ENCODE measurements at regions not wholly inside any gene's neighbourhood (a gene's known extent, or its start where the extent isn't known, plus 50 kb on each side); places are given as distances from the start of the nearest gene placed in this dataset.
"Not testable (repeated sequence)": the region's sequence is repeated elsewhere in the genome, so short reads cannot be mapped to it uniquely, and the experiment has no call there.

DNA sequence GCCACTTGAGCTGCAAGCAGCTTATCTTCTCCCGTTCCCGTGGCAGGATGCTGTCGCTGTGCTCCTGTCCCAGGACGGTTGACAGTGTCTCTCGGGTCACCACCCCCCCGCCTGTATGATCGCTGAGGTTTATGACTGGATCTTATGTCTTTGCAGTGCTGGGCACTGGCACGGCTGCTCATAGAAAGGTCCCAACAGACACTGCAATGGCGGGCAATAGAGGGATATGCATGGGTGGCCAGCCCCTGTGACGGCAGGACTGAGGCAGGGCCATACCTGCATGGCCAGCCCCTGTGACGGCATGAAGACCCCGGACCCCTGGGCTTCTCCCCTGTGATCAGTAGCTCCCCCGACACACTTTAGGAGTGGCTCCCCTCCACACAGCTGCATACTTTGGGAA is 307.2 kb downstream of the TEX29 start:
- no peak for DNase-seq

DNA sequence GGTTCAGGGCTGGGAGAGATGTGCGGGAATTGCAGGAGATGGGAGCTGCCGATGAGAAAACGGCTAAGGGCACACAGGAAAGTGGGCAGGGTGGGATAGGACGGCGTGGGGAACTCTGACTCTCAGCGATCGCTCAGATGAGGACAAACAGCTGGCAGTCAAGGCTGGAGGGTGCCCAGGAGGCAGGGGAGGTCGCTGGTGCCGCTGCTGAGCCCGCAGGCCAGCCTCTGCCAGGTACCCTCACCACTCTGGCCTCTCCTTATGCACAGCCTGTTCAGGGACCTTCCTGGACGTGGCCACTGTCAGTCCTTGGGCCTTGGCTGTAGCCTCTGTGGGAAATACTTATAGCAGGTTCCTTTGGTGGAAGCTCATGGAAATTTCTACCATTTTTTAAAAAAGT is 308.6 kb downstream of the TEX29 start:
- DNase-seq: no peak

DNA sequence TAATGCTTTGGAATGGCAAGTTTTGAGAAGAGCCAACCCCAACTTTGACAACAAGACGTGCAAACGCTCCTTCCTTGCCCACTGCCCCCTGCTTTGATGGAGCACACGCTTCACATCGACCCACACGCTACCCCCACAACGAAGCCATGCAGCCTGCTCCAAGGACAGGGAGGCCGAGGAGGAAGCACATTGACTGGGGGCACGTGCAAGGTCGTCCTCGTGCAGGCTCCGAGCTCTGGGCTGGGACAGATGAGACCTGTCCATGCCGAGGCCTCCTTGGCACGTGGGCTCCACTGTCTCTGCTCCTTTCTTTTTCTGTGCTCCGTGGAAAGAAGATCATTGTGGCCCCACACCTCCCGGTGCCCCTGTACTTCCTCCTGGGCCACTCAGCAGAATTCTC is 309.0 kb downstream of the TEX29 start:
- DNase-seq: no peak

DNA sequence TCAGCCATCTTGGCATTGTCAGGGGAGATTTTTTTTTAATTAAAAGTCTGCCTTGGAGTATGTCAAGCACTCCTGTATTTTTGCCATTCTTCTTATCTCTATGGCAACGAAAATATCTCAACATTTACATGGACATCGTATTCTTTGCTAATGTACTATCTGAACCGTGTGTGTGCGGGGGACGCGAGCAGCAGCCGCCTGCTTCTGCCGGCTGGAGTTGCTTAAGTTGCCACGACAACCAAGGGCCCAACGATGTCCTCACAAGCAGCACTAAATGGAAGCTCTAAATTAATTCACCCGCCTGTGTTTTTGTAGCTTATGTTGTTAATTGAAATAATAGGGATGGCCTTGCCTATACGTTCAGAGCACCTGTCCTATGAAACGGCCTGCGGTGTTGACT is 309.5 kb downstream of the TEX29 start:
- DNase-seq: no peak

DNA sequence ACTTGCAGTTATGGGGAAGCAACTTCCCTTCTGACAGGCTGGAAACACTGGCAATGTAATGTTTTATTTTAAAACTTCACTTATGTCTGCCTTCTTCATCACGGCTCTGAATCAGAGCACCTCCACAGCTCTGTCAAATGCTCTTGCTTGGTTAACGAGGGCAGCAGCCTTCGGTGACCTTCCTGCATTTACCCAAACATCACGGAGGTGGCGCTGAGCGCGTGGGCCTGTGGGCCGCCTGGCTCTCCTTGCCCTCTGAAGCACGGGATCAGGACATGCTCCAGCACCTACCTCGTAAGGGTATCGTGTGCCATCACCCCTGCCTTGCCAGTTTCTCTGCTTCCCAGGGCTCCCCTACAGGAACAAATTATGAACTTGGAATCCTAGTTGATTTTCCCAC is 310.0 kb downstream of the TEX29 start:
- no peak for DNase-seq

DNA sequence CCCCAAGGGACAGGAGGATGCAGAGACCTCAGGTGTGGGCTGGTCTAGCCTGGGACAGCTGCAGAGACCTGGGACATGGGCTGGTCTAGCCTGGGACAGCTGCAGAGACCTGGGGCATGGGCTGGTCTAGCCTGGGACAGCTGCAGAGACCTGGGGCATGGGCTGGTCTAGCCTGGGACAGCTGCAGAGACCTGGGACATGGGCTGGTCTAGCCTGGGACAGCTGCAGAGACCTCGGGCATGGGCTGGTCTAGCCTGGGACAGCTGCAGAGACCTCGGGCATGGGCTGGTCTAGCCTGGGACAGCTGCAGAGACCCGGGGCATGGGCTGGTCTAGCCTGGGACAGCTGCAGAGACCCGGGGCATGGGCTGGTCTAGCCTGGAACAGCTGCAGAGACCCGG is 310.8 kb downstream of the TEX29 start:
- DNase-seq: not testable (repeated sequence)

DNA sequence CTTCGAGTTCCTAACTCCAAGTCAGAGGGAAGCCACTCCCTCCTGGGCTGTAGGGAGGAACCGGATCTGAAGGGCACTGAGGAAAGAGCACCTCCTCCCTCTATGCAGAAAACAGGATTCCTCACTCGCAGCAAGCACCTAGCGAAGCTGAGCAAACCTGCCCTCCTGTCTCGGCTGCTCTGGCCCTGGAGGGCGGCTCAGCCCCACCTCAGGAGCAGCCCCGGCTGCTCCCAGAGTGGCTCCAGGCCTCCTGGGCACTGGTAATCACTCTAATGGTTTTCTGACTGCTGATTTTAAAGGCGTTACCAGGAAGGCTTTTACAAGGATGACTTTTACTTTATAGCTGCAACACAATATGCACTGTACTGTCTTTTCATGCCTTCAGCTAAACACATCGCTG is 312.5 kb downstream of the TEX29 start:
- no peak for DNase-seq

DNA sequence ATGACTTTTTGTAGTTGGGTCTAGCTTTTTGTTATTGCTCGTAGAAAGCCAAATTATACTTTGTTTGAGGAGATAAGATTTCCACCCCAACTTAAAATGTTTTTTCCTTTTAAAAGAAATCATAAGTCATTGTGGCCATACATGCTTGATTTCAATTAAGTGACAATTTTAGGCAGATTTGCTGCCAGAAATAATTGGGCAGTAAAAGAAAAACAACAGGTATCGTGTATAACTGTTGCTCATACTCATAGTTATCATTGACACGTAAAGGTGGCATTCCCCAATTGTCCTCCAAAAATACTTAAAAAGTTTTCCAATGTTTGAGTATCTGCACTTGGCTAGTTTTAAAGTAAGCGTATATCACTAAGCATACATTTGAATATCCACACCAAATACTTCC is 313.0 kb downstream of the TEX29 start:
- no peak for DNase-seq

DNA sequence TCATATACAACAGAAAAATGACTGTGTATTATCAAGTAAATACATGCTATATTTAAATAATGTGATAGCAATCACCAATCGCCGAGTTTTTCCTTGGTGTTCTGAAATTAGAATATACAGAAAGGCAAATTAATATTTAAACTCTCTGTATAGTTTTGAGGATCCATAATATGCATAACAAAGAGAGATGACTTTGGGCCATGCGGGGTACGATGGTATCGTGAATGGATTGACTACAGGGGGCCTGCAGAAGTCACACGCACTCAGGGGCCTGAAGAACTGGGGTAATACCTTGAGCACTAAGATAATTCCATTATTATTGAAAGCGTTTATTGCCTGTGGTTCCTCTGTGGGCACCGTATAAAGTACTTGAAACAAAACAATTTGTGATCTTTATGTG is 314.0 kb downstream of the TEX29 start:
- no peak for DNase-seq

DNA sequence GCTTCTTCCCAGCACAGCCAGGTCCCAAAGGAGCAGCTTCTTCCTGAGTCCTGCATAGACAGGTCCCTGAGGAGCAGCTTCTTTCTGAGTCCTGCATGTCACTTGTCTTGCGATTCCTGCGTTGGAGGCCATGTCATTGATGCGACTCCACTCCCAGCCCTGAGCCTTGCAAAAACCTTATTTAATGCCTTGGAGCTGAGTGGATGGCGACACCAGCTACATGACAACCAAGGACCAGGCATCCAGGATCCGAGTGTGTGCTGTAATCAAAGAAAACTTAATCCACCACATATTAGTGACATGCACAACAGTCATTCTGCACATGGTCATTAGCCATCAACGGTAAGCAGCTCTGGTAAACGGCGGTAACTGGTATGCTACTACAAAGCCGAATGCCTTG is 315.8 kb downstream of the TEX29 start:
- DNase-seq: no peak

DNA sequence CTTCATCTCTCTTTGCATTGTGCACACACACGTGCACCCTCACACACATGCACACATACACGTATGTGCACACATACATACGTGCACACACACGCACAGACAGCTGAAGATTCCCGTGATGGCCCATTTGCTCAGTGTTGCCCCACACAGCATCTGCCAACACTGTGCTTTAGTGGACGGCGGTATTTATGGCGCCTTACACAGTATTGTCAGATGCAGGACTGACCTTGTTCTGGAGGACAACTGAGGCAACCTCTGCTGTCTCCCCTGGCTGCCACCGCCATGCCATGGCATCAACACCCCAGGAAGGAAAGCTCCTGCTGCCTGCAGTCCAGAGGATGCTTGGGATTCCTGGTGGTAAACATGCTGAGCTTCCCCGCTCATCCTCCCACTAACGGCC is 316.4 kb downstream of the TEX29 start:
- no peak for DNase-seq

DNA sequence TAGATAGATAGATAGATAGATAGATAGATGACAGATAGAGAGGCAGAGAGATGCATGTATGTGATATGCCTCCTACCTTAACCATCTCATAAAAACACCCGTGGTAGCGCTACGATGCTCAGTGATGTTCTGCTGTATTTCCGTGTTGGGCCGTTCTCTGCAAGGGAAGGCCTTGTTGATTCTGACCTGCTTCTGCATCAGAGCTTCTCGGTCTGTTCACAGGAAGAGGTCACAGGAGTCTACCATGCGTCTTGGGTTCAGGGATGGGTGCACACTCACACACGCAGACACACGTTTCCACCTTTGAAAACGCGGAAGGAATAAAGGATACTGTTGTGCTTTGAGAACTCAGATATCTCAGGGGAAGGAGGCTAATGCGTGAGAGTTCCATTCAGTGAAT is 316.9 kb downstream of the TEX29 start:
- no peak for DNase-seq

DNA sequence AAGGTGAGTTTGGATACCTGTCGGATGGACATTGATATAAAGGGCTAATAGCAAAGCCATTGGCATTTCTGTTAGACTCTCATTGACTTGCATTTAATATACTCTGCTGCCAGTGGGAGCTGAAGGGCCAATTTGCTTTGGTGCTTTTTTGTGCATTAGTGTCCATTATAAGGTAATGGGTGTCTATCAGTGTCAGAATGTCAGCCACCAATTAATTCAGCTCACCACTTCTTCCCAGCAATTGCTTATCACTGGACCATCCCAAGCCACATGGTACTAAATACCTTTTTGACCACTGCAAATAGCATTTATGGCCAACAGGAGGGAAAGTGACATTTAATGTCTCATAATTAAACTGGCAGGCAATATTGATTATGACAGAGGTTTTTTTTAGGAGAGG is 317.8 kb downstream of the TEX29 start:
- DNase-seq: no peak

DNA sequence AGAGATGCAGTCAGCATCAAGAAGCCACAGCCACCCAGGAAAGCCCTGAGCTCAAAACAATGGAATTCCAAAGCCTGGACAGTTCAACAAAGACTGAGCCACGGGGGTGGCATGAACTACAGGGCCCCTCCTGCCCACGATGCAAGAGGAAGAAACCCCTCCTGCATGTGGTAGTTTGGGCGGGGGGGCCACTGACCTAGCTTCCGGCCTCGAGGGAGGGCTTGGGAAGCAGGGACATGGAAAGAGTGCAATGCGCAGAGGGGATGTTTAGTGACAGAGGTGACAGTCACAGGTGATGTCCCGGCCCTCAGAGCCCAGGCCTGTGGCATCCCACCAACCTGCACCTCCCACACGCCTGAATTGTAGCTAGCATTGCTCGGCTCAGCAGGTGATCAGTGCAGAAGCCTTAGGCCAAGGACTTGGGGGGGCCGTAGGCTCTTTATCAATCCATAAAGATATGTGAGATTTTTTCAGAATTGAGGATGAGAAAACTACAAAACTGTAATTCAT is 318.8 kb downstream of the TEX29 start:
- no peak for DNase-seq

DNA sequence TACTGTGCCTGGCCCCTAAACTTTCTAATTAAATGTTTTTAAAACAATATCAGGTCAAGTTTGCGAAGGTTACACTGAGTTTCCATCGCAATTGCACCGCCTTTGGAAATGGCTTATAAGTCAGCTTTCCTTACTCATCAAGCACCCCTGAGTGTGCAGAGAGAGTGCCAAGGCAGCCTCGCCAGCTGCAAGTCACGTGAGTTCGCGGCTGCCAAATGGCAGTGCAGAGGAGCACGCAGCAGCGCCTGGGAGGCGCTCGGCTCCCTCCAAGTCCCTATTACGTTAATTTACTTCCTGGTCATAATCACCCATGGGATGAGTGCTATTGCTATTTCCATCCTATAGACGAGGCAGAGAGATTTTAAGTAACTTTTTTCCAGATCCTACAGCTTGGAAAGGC is 319.6 kb downstream of the TEX29 start:
- DNase-seq: no peak

DNA sequence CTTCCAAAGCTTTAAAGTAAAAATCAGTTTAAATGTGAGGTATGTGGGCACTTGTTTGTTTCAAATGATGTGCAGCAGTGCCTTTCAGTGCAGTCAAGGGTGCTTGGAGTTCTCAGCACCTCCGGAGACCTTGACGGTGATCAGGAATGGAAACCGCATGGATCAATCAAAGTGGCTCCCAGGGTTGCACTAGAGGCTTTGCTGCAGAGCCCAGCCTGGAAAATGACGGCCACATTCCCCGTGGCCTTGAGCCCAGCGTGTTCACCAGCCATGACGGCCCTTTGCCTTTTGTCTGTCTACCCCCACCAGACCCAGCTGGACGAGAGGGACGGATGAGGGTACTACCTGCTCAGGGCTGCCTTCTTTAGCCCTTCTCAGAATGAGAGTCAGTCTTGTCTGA is 320.0 kb downstream of the TEX29 start:
- DNase-seq: no peak

DNA sequence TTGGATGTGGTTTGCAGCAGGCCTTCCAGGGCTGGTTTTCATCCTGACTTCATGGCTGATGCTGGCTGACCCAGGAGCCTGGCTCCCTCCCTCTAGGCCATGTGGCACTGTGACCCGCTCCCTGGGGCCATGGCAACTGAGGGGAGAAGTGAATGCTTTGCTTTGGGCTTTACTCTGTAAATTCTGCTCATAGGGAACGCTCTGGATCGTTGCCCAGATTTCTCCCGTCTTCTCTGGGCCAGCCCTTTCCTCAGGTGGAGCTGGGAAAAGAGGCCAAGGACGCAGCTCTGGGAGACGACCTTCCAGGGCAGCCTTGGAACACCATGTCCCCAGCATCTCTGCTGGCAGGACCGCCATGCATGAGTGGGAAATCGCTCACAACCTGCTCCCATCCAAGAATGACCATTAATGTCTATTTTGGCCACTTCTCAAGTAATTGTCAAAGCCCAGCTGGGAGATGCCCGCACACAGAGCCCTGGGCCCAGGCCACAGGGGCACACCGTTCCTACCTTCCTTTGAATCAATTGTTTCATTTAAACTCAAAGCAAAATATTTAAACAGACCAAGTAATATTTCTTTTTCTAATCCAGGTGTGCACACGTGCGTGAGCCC is 321.8 kb downstream of the TEX29 start:
- DNase-seq: no peak

DNA sequence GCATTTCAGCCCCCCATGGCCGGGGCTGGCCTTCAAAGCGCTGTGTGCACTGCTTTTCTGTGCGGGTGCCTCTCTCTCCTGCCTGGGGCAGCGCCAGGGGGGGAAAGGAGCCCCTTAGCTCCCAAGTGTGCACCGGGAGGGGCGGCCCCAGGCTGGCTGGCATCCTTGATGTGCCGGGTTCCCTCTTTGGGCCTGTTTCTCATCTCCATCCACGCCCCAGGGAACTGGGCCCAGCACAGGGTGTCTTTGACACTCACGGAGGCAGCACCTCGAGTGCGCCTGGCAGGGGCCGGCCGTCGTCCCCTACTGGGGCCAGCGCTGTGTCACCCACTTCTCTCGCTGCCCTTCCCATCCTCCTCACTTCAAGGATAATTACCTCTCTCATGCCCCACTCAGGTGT is 324.3 kb downstream of the TEX29 start:
- DNase-seq: no peak

DNA sequence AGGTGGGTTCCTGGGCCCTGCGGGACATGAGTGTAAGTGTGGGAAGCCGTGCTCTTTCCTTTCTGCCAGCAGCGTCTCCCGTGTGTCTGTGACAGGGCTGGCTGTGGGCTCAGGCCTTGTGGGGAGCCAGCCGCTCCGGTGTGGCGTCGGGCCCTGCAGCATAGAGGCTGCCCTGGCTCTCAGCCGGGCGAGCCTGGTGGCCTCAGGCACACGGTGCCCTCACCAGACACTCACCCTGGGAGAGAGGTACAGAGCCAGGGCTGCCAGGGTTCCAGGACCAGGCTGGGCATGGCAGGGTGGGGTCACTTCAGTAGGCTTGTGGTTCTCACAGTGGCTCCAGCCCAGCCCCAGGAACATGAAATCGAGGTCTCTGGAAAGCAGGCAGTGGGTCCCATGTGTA is 324.8 kb downstream of the TEX29 start:
- no peak for DNase-seq

DNA sequence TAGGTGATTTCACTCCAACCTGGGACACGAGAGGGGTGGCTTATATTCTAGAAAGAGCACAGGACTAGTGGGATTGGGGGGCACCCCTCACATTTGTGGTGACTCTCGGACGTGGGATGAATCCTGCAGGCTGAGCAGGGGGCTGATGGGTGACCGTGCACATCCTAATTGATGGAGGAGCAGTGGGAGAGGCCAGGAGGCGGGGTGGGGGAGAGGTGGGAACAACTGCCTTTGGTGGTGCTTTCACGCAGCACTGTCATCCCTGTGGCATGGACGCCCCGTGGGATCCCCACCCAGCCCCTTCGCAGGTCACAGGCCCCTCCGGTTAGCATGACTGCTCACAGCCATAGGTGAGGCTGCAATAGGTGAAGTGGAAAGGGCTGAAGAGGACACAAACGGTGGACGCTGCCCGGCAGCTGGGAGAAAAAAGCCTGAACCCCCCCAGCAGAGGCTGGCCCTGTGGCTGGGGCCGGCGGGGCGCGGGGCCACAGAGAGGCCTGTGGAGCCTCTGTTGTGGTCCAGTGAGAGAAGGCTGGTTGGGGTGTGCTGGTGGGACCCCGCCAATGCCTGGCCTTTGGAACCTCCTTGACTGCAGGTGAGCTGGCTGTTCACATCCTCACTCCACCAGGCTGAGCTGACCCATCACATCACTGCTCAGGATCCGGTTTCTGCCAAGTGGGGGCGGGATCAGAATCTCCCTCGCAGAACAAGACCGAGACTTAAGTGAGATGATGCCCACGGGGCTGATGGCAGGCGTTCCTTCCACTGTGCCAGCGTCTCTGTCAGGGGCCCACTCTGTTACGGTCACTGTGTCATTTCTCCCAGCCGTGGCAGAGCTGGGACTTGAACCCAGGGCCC is 325.4 kb downstream of the TEX29 start:
- no peak for DNase-seq

DNA sequence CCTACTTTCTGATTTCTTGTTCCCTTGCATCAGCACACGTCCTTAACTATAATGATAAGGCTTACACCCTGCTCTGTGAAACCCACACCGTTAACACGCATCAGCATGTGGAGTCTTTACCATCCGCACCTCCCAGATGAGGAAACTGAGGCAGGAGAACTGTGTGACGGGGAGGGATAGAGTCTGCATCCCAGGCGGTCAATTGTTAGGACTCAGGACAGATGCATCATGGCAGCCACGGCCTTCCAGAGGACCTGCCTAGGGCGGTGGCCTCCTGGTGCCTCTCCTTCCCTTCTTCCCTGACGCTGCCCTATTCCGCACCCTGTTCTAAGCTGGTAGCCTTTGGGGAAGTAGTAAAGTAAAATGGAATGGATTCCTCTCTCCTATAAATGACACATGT is 326.0 kb downstream of the TEX29 start:
- DNase-seq: no peak

DNA sequence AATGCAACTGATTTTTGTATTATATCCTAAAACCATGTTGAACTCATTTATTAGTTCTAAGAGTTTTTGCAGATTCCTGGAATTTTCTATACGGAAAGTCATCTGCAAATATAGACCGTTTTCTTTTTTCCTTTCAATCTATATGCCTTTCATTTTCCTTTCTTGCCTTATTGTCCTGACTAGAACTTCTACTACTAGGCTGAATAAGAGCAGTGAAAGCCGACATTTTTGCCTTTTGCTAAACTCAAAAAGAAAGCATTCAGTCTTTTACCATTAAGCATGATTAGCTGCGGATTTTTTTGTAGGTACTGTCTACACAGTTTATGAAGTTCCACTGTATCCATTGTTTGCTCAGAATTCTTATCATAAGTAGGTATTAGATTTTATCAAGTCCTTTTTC is 328.4 kb downstream of the TEX29 start:
- DNase-seq: no peak

DNA sequence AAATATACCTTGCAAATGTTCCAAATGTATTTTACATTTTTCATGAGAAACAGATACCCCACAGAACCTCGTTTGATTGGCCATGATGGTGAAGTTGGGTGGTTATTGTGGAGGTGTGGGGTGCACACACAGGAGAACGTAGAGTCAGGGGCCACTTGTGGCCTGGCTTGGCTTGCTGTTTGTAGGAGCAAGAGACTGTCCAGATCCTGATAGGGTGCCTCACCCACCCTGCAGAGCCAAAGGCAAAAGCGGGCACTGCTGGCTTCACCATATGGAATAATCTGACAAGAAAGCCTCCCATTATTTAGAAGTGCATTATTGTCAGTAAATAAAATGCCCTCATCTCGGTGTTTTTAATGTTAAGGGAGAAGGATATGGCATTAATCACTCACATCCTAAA is 330.2 kb downstream of the TEX29 start:
- no peak for DNase-seq

DNA sequence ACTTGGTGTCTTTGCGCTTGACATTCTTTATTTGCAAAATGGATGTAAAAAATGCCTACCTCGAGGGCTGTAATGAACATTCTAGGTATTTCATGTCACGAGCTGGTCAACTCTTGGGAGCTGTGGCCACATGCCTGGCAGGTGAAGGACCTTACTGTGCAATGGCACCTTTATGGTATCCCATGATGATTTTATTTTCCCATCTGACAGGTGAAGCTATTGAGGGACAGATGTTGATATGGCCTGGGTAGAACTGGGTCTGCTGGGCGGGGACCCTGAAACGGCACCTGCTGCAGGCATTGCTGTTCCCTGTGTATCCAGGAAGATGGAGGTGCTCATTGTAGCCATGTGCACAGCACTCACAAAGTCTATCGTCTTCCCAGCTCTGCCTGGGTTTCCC is 332.2 kb downstream of the TEX29 start:
- DNase-seq: no peak

DNA sequence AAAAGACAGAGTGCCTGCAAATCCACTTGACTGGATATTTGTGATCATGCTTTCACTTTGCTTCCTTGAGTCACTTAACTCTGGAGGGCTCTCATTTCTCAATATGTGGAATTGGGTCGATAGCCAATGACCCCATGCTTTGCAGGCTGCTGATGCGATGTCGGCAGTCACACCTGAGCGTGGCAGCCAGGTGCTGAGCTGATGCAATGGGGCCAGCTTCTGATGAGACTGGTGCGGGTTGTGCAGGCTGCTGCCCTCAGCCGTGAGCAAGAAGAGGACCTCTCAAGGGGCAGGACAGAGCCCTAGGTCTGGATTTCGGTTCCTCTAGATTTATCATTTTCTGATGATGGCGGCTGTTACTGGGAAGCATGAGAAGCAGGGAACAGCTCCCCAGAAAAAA is 334.1 kb downstream of the TEX29 start:
- DNase-seq: no peak
